ENCODE measurements at regions not wholly inside any gene's neighbourhood (a gene's known extent, or its start where the extent isn't known, plus 50 kb on each side); places are given as distances from the start of the nearest gene placed in this dataset.
"Not testable (repeated sequence)": the region's sequence is repeated elsewhere in the genome, so short reads cannot be mapped to it uniquely, and the experiment has no call there.

DNA sequence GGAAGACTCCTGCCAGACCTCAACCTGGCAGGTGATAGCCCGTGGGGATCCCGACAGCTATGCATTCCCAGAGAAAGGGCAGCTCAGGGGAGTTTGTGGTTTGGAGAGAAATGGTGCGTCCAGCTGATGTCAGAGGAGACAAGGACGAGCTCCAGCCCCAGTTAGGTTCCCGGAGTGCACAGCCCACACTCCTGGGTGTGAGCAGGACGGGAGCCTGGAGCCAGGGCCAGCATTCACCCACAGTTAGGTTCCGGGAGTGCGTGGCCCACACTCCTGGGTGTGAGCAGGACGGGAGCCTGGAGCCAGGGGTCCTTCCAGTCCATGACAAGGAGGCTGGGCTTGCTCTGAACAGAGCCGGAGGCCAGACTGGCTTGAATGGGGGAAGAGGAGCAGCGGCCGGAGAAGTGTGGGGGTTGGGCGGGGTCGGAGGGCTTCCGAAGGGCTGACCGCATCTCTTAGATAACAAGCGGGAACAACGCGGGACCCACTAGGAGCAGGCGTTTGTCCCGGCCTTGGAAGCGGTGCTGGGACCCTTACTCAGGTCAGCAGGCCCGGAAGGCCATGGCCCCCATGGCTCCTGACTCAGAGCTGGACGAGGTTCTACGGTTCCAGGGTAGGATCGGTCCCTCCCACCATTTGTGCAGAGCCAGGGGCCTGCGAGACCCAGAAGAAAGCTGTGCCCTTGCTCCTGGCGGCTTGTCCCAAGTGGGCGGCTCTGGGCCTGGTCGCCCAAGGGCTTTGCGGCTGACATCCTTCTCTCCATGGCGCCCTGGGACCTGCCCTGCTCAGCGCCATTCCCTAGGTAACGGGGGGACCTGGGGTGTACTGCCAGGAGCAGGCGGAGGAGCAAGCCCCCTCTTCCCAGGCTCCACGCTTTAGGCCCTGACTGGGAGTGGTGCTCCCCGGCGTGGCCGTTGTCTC is 185.6 kb downstream of the RTP5 start:
- DNase-seq = no peak

GRCh38 chr2:242056026-242056425 is 186.5 kb downstream of the RTP5 start:
- no peak for DNase-seq

GRCh38 chr2:242056785-242057184 is 187.3 kb downstream of the RTP5 start:
- no peak for DNase-seq

GRCh38 chr2:242057379-242058040 is 188.0 kb downstream of the RTP5 start:
- DNase-seq = no peak

- no peak for DNase-seq
These were observed 188.7 kb downstream of the RTP5 start for GRCh38 chr2:242058116-242058680.

GRCh38 chr2:242059566-242059965 is 190.0 kb downstream of the RTP5 start:
- DNase-seq = no peak

- no peak for DNase-seq
These were observed 190.8 kb downstream of the RTP5 start for GRCh38 chr2:242060212-242060835.

DNA sequence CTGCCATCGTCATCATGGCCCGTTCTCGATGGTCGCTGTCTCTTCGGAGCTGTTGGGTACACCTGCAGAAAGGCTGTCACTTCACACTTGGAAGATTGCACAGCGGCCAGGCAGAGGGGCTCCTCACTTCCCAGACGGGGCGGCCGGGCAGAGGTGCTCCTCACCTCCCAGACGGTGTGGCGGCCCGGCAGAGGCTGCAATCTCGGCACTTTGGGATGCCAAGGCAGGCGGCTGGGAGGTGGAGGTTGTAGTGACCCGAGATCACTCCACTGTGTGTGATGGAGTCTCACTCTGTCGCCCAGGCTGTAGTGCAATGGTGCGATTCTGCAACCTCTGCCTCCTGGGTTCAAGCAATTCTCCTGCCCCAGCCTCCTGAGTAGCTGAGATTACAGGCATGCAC is 192.4 kb downstream of the RTP5 start:
- not testable (repeated sequence) for DNase-seq

DNA sequence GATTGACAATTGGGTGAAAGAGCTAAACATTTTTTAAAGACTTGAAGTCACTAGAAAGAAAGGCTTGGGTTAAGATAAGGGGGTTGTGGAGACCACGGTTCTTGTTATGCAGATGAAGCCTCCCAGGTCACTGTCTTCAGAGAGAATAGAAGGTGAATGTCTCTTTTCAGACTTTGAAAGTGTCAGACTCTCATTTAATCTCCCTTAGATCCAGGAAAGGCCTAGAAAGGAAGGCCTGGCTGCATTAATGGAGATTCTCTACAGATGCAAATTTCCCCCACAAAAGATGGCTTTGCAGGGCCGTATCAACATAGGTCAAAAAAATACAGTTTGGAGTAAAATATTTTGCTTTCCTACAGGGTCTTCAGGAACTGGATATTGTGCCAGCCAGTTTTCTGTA is 193.9 kb downstream of the RTP5 start:
- no peak for DNase-seq

GRCh38 chr2:242063850-242064249 is 194.3 kb downstream of the RTP5 start:
- DNase-seq = no peak

DNA sequence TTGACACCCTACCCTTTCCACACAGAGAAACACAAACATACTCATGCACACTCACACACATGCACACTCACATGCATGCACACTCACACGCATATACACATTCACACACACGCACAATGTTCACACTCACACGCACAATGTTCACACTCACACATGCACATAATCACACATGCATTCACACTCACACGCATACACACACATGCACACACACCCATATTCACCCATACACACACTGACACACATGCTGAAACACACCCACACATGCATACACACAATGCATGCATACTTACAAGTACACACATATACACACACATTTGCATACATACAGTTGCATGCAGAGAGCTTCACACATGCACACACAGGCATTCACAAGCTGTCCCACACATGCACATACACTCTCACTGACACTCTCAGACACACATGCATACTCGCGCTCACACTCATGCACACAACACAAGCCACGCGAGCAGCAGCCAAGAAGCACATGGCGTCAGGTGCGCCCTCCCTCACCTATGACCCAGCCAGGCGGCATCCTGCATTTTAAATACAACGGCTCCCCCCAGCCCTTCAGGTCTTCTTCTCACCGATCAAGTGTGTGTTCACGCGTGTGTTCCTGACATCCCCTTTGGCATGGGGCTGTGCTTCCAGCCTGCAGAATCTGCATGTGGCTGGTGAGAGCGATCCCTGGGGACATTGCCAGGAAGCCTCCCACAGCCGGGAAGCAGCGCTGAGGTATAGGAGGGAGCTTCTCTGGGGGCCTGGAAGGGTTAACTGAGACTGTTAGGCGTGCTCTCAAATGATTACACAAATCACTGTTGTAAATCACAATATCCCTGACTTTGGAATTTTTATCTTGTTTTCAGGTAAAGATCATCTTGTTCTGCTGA is 195.1 kb downstream of the RTP5 start:
- DNase-seq = no peak

GRCh38 chr2:242065426-242065825 is 195.9 kb downstream of the RTP5 start:
- no peak for DNase-seq

DNA sequence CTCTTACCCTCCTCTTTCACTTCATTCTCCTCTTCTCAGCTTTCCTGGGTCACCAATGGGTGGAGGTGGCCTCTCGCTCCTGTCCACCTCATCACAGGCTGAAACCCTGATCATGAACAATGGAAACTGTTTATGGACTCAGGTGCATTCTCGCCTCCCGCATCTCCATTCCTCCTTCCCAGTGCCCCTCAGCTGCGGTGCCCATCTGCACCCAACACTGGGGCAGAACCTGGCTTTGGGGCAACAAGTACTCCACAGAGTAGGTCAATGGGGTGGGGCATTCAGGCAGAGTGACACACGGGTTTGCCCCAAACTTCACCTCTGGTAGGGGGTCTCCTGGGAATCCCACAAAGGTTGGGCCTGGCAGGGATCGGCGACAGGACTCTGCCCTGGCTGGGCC is 199.5 kb downstream of the RTP5 start:
- peak; percentile 29 for DNase-seq

DNA sequence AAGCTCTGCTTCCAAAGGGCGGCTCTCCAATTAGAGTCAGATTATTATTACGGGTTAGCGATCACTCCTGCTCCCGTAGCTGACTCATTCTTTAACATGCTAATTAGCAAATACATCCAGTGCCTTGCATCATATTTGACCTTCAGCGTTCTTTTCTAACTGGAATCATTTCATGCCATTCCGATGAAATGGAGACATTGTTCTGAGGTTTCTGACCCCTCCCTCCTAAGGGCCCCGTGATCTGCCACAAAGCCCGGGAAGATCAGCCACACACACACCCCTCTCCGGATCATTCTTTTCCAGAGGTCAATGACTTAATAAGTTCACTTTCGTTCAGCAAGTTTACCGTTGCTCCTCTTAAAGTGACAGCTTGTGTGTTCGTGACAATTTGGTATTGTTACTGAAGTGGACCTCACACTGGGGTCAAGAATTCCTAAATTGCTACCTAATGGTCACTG is 200.4 kb downstream of the RTP5 start:
- DNase-seq = peak; percentile 35

DNA sequence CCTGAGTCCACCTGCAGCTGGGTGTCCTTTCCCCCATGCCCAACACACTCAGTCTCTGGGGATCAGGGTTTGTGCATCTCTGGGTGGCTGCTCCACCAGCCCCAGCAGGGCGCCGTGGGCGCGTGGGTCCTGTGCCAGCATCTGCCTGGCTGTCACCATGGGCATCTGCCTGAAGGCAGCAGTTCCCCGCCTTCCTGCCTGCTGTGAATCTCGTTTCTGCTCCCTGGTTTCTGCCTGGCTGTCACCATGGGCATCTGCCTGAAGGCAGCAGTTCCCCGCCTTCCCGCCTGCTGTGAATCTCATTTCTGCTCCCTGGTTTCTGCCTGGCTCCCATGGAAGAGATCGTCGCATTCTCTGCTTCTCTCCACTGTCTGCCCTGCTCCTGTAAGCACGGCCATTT is 201.2 kb downstream of the RTP5 start:
- peak; percentile 41 for DNase-seq

DNA sequence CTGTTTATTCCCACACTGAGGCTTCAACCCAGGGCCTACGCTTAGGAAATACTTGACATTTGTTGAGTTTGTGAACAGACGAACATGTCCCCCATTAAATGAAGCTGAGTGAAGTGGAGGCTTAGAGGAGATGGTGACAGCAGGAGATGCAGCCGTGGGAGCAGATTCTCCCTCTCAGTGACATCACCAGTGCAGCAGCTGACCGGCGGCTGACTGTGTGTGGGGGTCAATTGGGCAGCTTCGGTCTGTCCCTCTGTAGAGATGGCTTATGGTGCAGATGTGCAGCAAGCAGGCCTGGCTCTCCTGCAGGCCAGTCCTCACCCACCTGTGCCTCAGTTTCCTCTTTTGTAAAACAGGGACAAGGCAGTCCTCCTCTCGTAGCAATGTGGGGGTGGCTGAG is 201.8 kb downstream of the RTP5 start:
- peak; percentile 37 for DNase-seq

DNA sequence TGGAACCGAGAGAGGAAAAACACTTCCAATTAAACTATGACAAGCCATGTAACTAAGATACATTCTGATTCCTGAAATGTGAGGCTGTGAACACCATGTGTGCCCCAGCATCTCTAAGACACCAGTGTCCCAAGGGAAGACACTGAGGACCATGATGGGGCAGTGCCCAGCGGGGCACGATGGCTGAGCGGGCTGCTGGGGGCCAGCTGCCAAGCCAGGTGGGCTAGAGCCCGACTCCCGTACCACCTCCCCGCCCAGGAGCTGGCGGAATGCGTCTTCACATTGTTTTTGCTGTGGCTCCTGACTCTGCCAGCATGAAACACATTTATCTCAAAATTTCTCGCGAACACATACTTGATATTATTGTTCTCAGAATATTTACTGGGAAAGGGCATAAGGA is 202.4 kb downstream of the RTP5 start:
- not testable (repeated sequence) for DNase-seq

DNA sequence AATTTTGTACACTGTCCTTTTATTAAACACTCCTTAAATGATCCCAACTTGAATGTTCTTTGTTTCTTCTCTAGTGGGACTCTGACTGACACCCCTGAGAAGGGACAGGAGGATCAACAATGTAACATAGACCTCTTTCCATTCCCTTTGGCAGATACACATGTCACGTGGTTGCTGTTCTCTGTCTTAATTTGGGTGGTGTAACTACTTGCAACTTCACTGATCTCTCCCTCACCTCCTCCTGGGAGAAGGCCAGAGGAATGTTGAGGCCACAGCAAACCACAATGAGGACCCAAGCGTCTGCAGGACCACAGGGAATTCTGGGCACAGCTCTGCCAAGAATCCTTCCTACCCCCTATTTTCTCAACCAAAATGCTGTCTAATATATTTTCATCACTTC is 205.6 kb downstream of the RTP5 start:
- DNase-seq = no peak

DNA sequence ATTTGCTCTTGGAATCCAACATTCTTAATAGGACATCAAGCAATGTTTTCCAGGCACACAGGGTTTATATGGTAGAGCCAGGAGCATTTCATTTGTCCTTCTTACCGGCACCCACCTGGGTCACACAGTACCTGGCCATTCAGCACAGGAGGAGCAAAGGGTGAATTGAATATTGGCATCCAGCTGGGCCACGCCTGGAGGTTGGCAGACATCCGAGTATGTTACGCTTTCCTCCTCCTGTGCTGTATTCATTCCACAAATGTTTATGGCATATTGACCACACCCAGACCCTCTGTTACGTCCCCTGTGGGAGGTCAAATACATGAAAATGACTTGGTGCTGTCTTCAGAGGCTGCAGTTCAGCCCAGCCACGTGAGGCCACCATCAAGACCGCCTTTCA is 206.2 kb downstream of the RTP5 start:
- DNase-seq = no peak

- not testable (repeated sequence) for DNase-seq
These were observed 206.7 kb downstream of the RTP5 start for GRCh38 chr2:242076184-242076583.

DNA sequence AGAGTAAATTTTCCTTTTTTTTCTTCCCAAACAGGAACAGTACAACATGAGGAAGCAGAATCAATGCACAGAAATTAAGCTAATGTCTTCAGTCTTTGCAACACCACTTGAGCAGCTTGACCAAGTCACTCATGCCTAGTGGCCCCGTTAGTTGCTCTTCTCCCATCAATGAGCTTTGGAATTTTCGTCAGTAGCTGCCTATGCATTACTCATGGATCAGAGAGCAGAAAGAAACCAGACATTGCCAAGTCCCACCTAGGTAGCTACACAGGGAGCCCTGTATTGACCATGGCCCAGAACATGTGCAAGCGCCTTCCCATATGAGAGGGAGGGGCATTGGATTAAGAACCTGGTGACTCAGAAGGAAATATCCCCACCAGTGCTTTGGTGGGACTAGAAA is 208.9 kb downstream of the RTP5 start:
- DNase-seq = not testable (repeated sequence)

GRCh38 chr2:242079792-242080191 is 210.3 kb downstream of the RTP5 start:
- DNase-seq = not testable (repeated sequence)
